Endothelial cell of umbilical vein (primary cell): ENCODE measurements at regions not wholly inside any gene's neighbourhood (a gene's known extent, or its start where the extent isn't known, plus 50 kb on each side); places are given as distances from the start of the nearest gene placed in this dataset.

Experiments used
- BruUV-seq: library from RNA; stranded (reverse); fragments of 400-500 nt; replicated peaks from 2 replicates; lab custom pipeline; 2021; lab: Mats Ljungman, UMichigan
- CTCF ChIA-PET: fragments of 300-600, 350-600 bp; sonication (Branson Sonifier 250); formaldehyde crosslinking; loops from one replicate; lab custom pipeline; 2021; ENCODE audit warnings: antibody characterized with exemption, inconsistent platforms; lab: Charles Lee
- POLR2A ChIA-PET: fragments of 300-600, 350-600 bp; sonication (Branson Sonifier 250); formaldehyde crosslinking; loops from one replicate; lab custom pipeline; 2021; ENCODE audit warnings: antibody characterized with exemption, inconsistent platforms; lab: Charles Lee
- DNase-seq: peaks from one replicate; pipeline ENCODE4 v3.0.0-alpha.2; 2011; ENCODE audit warnings: low read depth, low spot score
- FAIRE-seq: peaks from 2 replicates; lab custom pipeline; 2011; peaks lifted over from hg19 to GRCh38; lab: Jason Lieb, UNC
- H2AFZ ChIP-seq: 2 replicates; pipeline ENCODE4 v1.6.0; 2012; ENCODE audit warnings: low read depth, low read length, control low read depth, inconsistent platforms
- H3K27ac ChIP-seq: 2 replicates; pipeline ENCODE4 v1.5.1; 2011; ENCODE audit warnings: low read depth, mild to moderate bottlenecking, control low read depth, low read length, moderate library complexity; ENCODE audit not compliant: insufficient read depth
- H3K27me3 ChIP-seq, 2 experiments: 2 replicates each; pipeline versions ENCODE4 v1.6.0 to v1.6.1; 2011; ENCODE audit warnings: low read length in 2 of 2, mixed read lengths in 1 of 2; ENCODE audit not compliant: control insufficient read depth in 2 of 2, insufficient read depth in 2 of 2
- H3K36me3 ChIP-seq, 2 experiments: 2 replicates in 1 of 2; 3 replicates in 1 of 2; pipeline ENCODE4 v1.5.1; 2011; ENCODE audit warnings: low read length in 2 of 2, mild to moderate bottlenecking in 1 of 2, moderate library complexity in 1 of 2; ENCODE audit not compliant: control insufficient read depth in 2 of 2, insufficient read depth in 2 of 2; ENCODE audit errors: extremely low read depth in 1 of 2
- H3K4me1 ChIP-seq: 3 replicates; pipeline ENCODE4 v1.5.1; 2011; ENCODE audit warnings: mild to moderate bottlenecking, low read length; ENCODE audit not compliant: control insufficient read depth, insufficient read depth; ENCODE audit errors: extremely low read depth
- H3K4me2 ChIP-seq: 2 replicates; pipeline ENCODE4 v1.6.1; 2011; ENCODE audit warnings: low read length, control low read depth, mixed read lengths; ENCODE audit not compliant: insufficient read depth
- H3K4me3 ChIP-seq, 3 experiments: fragments of 200-600 bp in 1 of 3; sonication (generic), shearing (Covaris generic) in 1 of 3; replicated peaks in 1 of 3; 2 replicates each; pipeline ENCODE4 v1.5.1; 2011 to 2016; ENCODE audit warnings: control low read depth in 3 of 3, low read length in 3 of 3, mild to moderate bottlenecking in 2 of 3, inconsistent platforms in 1 of 3, low read depth in 1 of 3, moderate library complexity in 1 of 3; ENCODE audit not compliant: insufficient read depth in 1 of 3
- H3K79me2 ChIP-seq: 2 replicates; pipeline ENCODE4 v1.6.0; 2012; ENCODE audit warnings: low read length, inconsistent platforms; ENCODE audit not compliant: control insufficient read depth, insufficient read depth
- H3K9ac ChIP-seq: replicated peaks from 2 replicates; pipeline ENCODE3; 2011; ENCODE audit warnings: low read length, control low read depth; ENCODE audit not compliant: insufficient read depth; ENCODE audit errors: extremely low read depth
- H3K9me1 ChIP-seq: replicated peaks from 3 replicates; pipeline ENCODE4 v1.6.0; 2011; ENCODE audit warnings: mild to moderate bottlenecking, low read length; ENCODE audit not compliant: control insufficient read depth, insufficient read depth; ENCODE audit errors: extremely low read depth
- H3K9me3 ChIP-seq: replicated peaks from 2 replicates; pipeline ENCODE4 v1.5.1; 2012; ENCODE audit warnings: low read length, inconsistent platforms; ENCODE audit not compliant: control insufficient read depth, insufficient read depth
- H4K20me1 ChIP-seq: replicated peaks from 2 replicates; pipeline ENCODE3; 2011; ENCODE audit warnings: mild to moderate bottlenecking, low read length; ENCODE audit not compliant: control insufficient read depth, insufficient read depth; ENCODE audit errors: extremely low read depth
- CTCF ChIP-seq, 2 donors: IDR thresholded peaks; 1 replicate in 1 of 2; 2 replicates in 1 of 2; pipeline ENCODE4 v1.5.1; 2011; ENCODE audit warnings: low read length in 2 of 2, mild to moderate bottlenecking in 2 of 2, moderate library complexity in 2 of 2, control low read depth in 1 of 2, inconsistent platforms in 1 of 2, low read depth in 1 of 2; ENCODE audit not compliant: insufficient read depth in 1 of 2; ENCODE audit errors: extremely low read depth in 1 of 2
- EZH2 ChIP-seq: IDR thresholded peaks from 2 replicates; pipeline ENCODE4 v1.6.1; 2012; ENCODE audit warnings: borderline replicate concordance, low read depth, mild to moderate bottlenecking, moderate library complexity, low read length, inconsistent platforms; ENCODE audit not compliant: severe bottlenecking
- FOS ChIP-seq: IDR thresholded peaks from 2 replicates; pipeline ENCODE4 v1.6.1; 2011; ENCODE audit warnings: mild to moderate bottlenecking, low read length, moderate library complexity, borderline replicate concordance; ENCODE audit not compliant: insufficient read depth
- GATA2 ChIP-seq: IDR thresholded peaks from 2 replicates; pipeline ENCODE4 v1.7.0; 2011; ENCODE audit warnings: low read depth, mild to moderate bottlenecking, moderate library complexity, mixed read lengths, low read length; ENCODE audit not compliant: insufficient read length, insufficient read depth
- JUN ChIP-seq: IDR thresholded peaks from 2 replicates; pipeline ENCODE4 v1.6.1; 2011; ENCODE audit warnings: borderline replicate concordance, low read depth; ENCODE audit not compliant: insufficient read length, insufficient read depth
- MAX ChIP-seq: IDR thresholded peaks from 2 replicates; pipeline ENCODE4 v1.6.1; 2011; ENCODE audit not compliant: insufficient read depth, insufficient read length
- MYC ChIP-seq: IDR thresholded peaks from one replicate; pipeline ENCODE4 v1.6.1; 2011; ENCODE audit warnings: mild to moderate bottlenecking, low read depth, low read length
- POLR2A ChIP-seq: IDR thresholded peaks from 2 replicates; pipeline ENCODE4 v1.6.1; 2012; ENCODE audit warnings: low read depth, mild to moderate bottlenecking, control low read depth, low read length
- POLR2AphosphoS5 ChIP-seq: IDR thresholded peaks from 2 replicates; pipeline ENCODE4 v1.6.1; 2012; ENCODE audit warnings: low read depth, mild to moderate bottlenecking, control low read depth, low read length, moderate library complexity; ENCODE audit not compliant: insufficient read depth
- dilution Hi-C: fragments of 300-500 bp; cut with MboI; formaldehyde crosslinking; loops from one replicate; pipeline ENCODE4 v1.15.0; 2019; ENCODE audit warnings: low sequenced_read_pairs; ENCODE audit not compliant: extremely low pct_ligation_motif_present
- intact Hi-C: fragments of 100-400 bp; cut with micrococcal nuclease; formaldehyde crosslinking; loops from one replicate; pipeline ENCODE4 v1.10.0; 2022

- BruUV-seq: no TSS peak
- H3K4me2 ChIP-seq: no peak overlapping the region
- no peaks in the 10 kb centered on the region for H3K79me2 ChIP-seq
- no peaks in the 10 kb centered on the region for H3K9me3 ChIP-seq
- intact Hi-C loops (no loop called here), dilution Hi-C loops (no loop called here)
- TF ChIP-seq CTCF (IDR thresholded peaks at IDR 0.05; ENCODE audit: extremely low read depth in 1 of 2, insufficient read depth in 1 of 2, low read depth in 1 of 2, low read length in 2 of 2): no peak
- no peak for TF ChIP-seq FOS
- TF ChIP-seq MYC: no peak
- TF ChIP-seq MAX: no peak
- no peak for TF ChIP-seq EZH2
- TF ChIP-seq POLR2AphosphoS5: no peak
- TF ChIP-seq JUN: no peak
- no peak for TF ChIP-seq GATA2
- no peak for TF ChIP-seq POLR2A
- H3K27ac ChIP-seq: no peak overlapping the region
- ChIA-PET CTCF (no interaction called here), POLR2A (no interaction called here)
- no peaks in the 10 kb centered on the region for H3K9me1 ChIP-seq
- H4K20me1 ChIP-seq: no peaks in the 10 kb centered on the region
- H3K4me3 ChIP-seq: no peak overlapping the region
- DNase-seq (no peak), FAIRE-seq (no peak)
- H3K27me3 ChIP-seq: no peaks in the 10 kb centered on the region
- no peak overlapping the region for H3K9ac ChIP-seq
- no peaks in the 10 kb centered on the region for H3K36me3 ChIP-seq
- H2AFZ ChIP-seq: no peak overlapping the region
- H3K4me1 ChIP-seq: no peaks in the 10 kb centered on the region
These were observed 146.1 kb upstream of the LINGO1 start for GRCh38 chr15:77778802-77779201.
